GM12878 (cell line): ENCODE measurements at regions not wholly inside any gene's neighbourhood (a gene's known extent, or its start where the extent isn't known, plus 50 kb on each side); places are given as distances from the start of the nearest gene placed in this dataset.

ENCODE experiments used
- ATAC-seq: fragments of 200-7000 bp; cut with Tn5 transposase; 3 replicates; pipeline ENCODE4 v1.9.1; 2020; ENCODE audit warnings: mild to moderate bottlenecking, moderate library complexity
- BruUV-seq: library from RNA; stranded (reverse); fragments of 400-500 nt; replicated peaks from 2 replicates; lab custom pipeline; 2021; lab: Mats Ljungman, UMichigan
- CTCF ChIA-PET: fragments of 300-600 bp; sonication (Branson Sonifier 250); formaldehyde crosslinking; extraction: SDS; loops from one replicate; lab custom pipeline; 2021; ENCODE audit warnings: inconsistent platforms; lab: Yijun Ruan, JAX
- POLR2A ChIA-PET: fragments of 350-600 bp; formaldehyde crosslinking; extraction: SDS; loops from one replicate; lab custom pipeline; 2021; ENCODE audit warnings: inconsistent platforms; lab: Charles Lee
- RAD21 ChIA-PET: fragments of 300-600 bp; sonication (Branson Sonifier 250); formaldehyde crosslinking; loops from one replicate; lab custom pipeline; 2023; ENCODE audit warnings: antibody characterized with exemption; ENCODE audit not compliant: unreplicated experiment; lab: Charles Lee
- SMC1A ChIA-PET: fragments of 300-600 bp; sonication (Branson Sonifier 250); formaldehyde crosslinking; loops from one replicate; lab custom pipeline; 2023; ENCODE audit not compliant: unreplicated experiment, uncharacterized antibody; lab: Charles Lee
- DNase-seq: peaks from one replicate; pipeline ENCODE4 v3.0.0-alpha.2; 2011; ENCODE audit warnings: low read depth, low spot score
- FAIRE-seq: peaks from 3 replicates; lab custom pipeline; 2011; peaks lifted over from hg19 to GRCh38; lab: Jason Lieb, UNC
- H2AFZ ChIP-seq: 2 replicates; pipeline ENCODE4 v1.6.0; 2011; ENCODE audit warnings: low read depth, low read length, control low read depth; ENCODE audit not compliant: control insufficient read depth
- H3K27ac ChIP-seq: 2 replicates; pipeline ENCODE4 v1.5.1; 2011; ENCODE audit warnings: control low read depth; ENCODE audit not compliant: control insufficient read depth, insufficient read depth
- H3K27me3 ChIP-seq, 2 experiments: replicated peaks in 1 of 2; 2 replicates each; pipeline versions ENCODE4 v1.6.0 to v1.6.1; 2011; ENCODE audit warnings: low read length in 1 of 2; ENCODE audit not compliant: control insufficient read depth in 2 of 2, insufficient read depth in 2 of 2
- H3K36me3 ChIP-seq, 2 experiments: 2 replicates each; pipeline ENCODE4 v1.5.1; 2011; ENCODE audit warnings: low read length in 1 of 2; ENCODE audit not compliant: control insufficient read depth in 2 of 2, insufficient read depth in 2 of 2
- H3K4me1 ChIP-seq: 2 replicates; pipeline ENCODE4 v1.6.1; 2011; ENCODE audit warnings: mild to moderate bottlenecking, low read length, moderate library complexity, mixed read lengths; ENCODE audit not compliant: control insufficient read depth, insufficient read depth
- H3K4me2 ChIP-seq: 2 replicates; pipeline ENCODE4 v1.6.0; 2011; ENCODE audit warnings: control low read depth; ENCODE audit not compliant: control insufficient read depth, insufficient read depth
- H3K4me3 ChIP-seq: fragments of 200-600 bp; sonication (generic); 2 replicates; pipeline ENCODE4 v1.5.1; 2016
- H3K79me2 ChIP-seq: 2 replicates; pipeline ENCODE4 v1.6.0; 2011; ENCODE audit warnings: low read length; ENCODE audit not compliant: control insufficient read depth, insufficient read depth
- H3K9ac ChIP-seq: 2 replicates; pipeline ENCODE4 v1.8.0; 2011; ENCODE audit warnings: low read length, control low read depth, mixed read lengths; ENCODE audit not compliant: control insufficient read depth, insufficient read depth
- H3K9me3 ChIP-seq: replicated peaks from 3 replicates; pipeline ENCODE4 v1.5.1; 2011; ENCODE audit warnings: mild to moderate bottlenecking, low read length; ENCODE audit not compliant: control insufficient read depth, insufficient read depth
- H4K20me1 ChIP-seq: 2 replicates; pipeline ENCODE4 v1.6.0; 2011; ENCODE audit not compliant: control insufficient read depth, insufficient read depth
- ATF7 ChIP-seq: fragments of 450-650 bp; IDR thresholded peaks from 2 replicates; pipeline ENCODE4 v1.6.1; 2016; ENCODE audit warnings: low read depth, mild to moderate bottlenecking
- CBFB ChIP-seq: IDR thresholded peaks from 2 replicates; pipeline ENCODE4 v1.6.1; 2016; ENCODE audit warnings: antibody characterized with exemption, low read depth
- CREM ChIP-seq: IDR thresholded peaks from 2 replicates; pipeline ENCODE4 v1.6.1; 2014; ENCODE audit warnings: antibody characterized with exemption, low read depth
- HSF1 ChIP-seq: fragments of 150-350 bp; IDR thresholded peaks from 2 replicates; pipeline ENCODE4 v1.6.1; 2014; ENCODE audit warnings: mild to moderate bottlenecking, low read depth, low read length
- MEF2A ChIP-seq: IDR thresholded peaks from 2 replicates; pipeline ENCODE4 v1.6.1; 2011; ENCODE audit warnings: low read depth, mild to moderate bottlenecking, low read length, moderate library complexity; ENCODE audit not compliant: insufficient read depth
- MYC ChIP-seq: IDR thresholded peaks from 2 replicates; pipeline ENCODE4 v1.6.1; 2011; ENCODE audit warnings: mild to moderate bottlenecking, low read length, moderate library complexity, inconsistent platforms; ENCODE audit not compliant: insufficient read depth, insufficient replicate concordance, insufficient read length, severe bottlenecking
- NKRF ChIP-seq: fragments of 450-650 bp; conservative IDR thresholded peaks from 2 replicates; pipeline ENCODE4 v1.6.1; 2017; ENCODE audit warnings: mild to moderate bottlenecking, moderate library complexity
- NRF1 ChIP-seq: conservative IDR thresholded peaks from 2 replicates; pipeline ENCODE4 v1.6.1; 2011; ENCODE audit warnings: mild to moderate bottlenecking, low read depth, low read length, improper control_type of control experiment
- RB1 ChIP-seq: fragments of 450-650 bp; formaldehyde crosslinking; IDR thresholded peaks from 2 replicates; pipeline ENCODE4 v1.6.1; 2017; ENCODE audit warnings: mild to moderate bottlenecking, borderline replicate concordance
- SUZ12 ChIP-seq: fragments of 200-600 bp; sonication (generic); IDR thresholded peaks from one replicate; pipeline ENCODE4 v1.6.1; 2018; ENCODE audit warnings: antibody characterized with exemption, mild to moderate bottlenecking; ENCODE audit not compliant: unreplicated experiment
- USF2 ChIP-seq: IDR thresholded peaks from 2 replicates; pipeline ENCODE4 v1.6.1; 2011; ENCODE audit warnings: low read depth, low read length, improper control_type of control experiment, borderline replicate concordance
- ZBTB40 ChIP-seq: fragments of 450-650 bp; IDR thresholded peaks from 2 replicates; pipeline ENCODE4 v1.6.1; 2016; ENCODE audit warnings: mild to moderate bottlenecking, moderate library complexity, borderline replicate concordance
- ZNF217 ChIP-seq: fragments of 450-650 bp; IDR thresholded peaks from 2 replicates; pipeline ENCODE4 v1.6.1; 2017; ENCODE audit warnings: antibody characterized with exemption, mild to moderate bottlenecking
- ZNF622 ChIP-seq: fragments of 450-650 bp; IDR thresholded peaks from 2 replicates; pipeline ENCODE4 v1.6.1; 2017; ENCODE audit warnings: mild to moderate bottlenecking, inconsistent platforms
- WGBS: methylation state at CpG from one replicate; pipeline ENCODE4 v1.1.6; 2016; ENCODE audit warnings: low lambda C conversion rate; ENCODE audit not compliant: insufficient replicate concordance, insufficient coverage; ENCODE audit errors: missing lambda C conversion rate; 5-methylcytosine and 5-hydroxymethylcytosine counted together
- in situ Hi-C: fragments of 300-500 bp; cut with MboI; formaldehyde crosslinking; loops from 9 replicates; pipeline ENCODE4 v1.14.3; 2018; ENCODE audit warnings: mixed read lengths
- intact Hi-C: fragments of 100-400 bp; cut with micrococcal nuclease; formaldehyde crosslinking; loops from one replicate; pipeline ENCODE4 v1.14.2; 2022; ENCODE audit not compliant: unreplicated experiment
- TF ChIP-seq, protein P1 (sequence below): IDR thresholded peaks from 2 replicates; pipeline ENCODE4 v1.6.1; 2011; ENCODE audit warnings: mild to moderate bottlenecking, low read depth, low read length, moderate library complexity; ENCODE audit not compliant: insufficient replicate concordance

GRCh38 chr7:155183655-155184054 lies 113.5 kb downstream of the HTR5A start:
- 47% methylated on average over 1 of the region's 1 CpG for WGBS
- peaks cover 14% of the 10 kb centered on the region for H3K9me3 ChIP-seq
- ChIA-PET SMC1A (no interaction called here), RAD21 (no interaction called here), POLR2A (no interaction called here), CTCF (interaction anchor here (1.5 kb wide), 1 partner anchor 256 kb away, joined by 5 read pairs; no protein-coding TSS in a partner anchor)
- no peak overlapping the region for H3K4me3 ChIP-seq
- TF ChIP-seq NKRF (no peak), RB1 (no peak), SUZ12 (no peak), ZNF622 (no peak), ATF7 (no peak), MYC (no peak), MEF2A (no peak), ZNF217 (no peak), NRF1 (no peak), USF2 (no peak), ZBTB40 (no peak), HSF1 (no peak), CREM (no peak), CBFB (no peak)
- TF ChIP-seq, protein P1, sequence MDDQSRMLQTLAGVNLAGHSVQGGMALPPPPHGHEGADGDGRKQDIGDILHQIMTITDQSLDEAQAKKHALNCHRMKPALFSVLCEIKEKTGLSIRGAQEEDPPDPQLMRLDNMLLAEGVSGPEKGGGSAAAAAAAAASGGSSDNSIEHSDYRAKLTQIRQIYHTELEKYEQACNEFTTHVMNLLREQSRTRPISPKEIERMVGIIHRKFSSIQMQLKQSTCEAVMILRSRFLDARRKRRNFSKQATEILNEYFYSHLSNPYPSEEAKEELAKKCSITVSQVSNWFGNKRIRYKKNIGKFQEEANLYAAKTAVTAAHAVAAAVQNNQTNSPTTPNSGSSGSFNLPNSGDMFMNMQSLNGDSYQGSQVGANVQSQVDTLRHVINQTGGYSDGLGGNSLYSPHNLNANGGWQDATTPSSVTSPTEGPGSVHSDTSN: no peak
- no peak for ATAC-seq
- intact Hi-C loops (no loop called here), in situ Hi-C loops (no loop called here)
- DNase-seq: no peak
- no peak overlapping the region for H2AFZ ChIP-seq
- H3K27ac ChIP-seq: no peak overlapping the region
- no peaks in the 10 kb centered on the region for H3K4me1 ChIP-seq
- H3K79me2 ChIP-seq: no peaks in the 10 kb centered on the region
- H3K36me3 ChIP-seq: no peaks in the 10 kb centered on the region
- no TSS peak for BruUV-seq
- H3K27me3 ChIP-seq: no peaks in the 10 kb centered on the region
- no peak overlapping the region for H3K4me2 ChIP-seq
- no peak for FAIRE-seq
- H3K9ac ChIP-seq: no peak overlapping the region
- no peaks in the 10 kb centered on the region for H4K20me1 ChIP-seq
